ENCODE measurements at regions not wholly inside any gene's neighbourhood (a gene's known extent, or its start where the extent isn't known, plus 50 kb on each side); places are given as distances from the start of the nearest gene placed in this dataset.

- peak; percentile 5 for DNase-seq (ENCODE audit: extremely low read depth, low read depth)
- peak; percentile 56 for TF ChIP-seq CTCF (IDR thresholded peaks at IDR 0.05; ENCODE audit: low read depth, low read length)
Measured at GRCh38 chr7:24401628-24402593, 117.9 kb downstream of the NPY start.

- no peak for TF ChIP-seq CTCF (IDR thresholded peaks at IDR 0.05; ENCODE audit: low read depth, low read length)
- DNase-seq (ENCODE audit: extremely low read depth, low read depth): no peak
Measured at GRCh38 chr7:24402655-24403054, 118.7 kb downstream of the NPY start.

GRCh38 chr7:24403557-24403956, 119.6 kb downstream of the NPY start:
- DNase-seq (ENCODE audit: extremely low read depth, low read depth): no peak

GRCh38 chr7:24404315-24404714, 120.3 kb downstream of the NPY start:
- DNase-seq (ENCODE audit: extremely low read depth, low read depth): no peak
- no peak for TF ChIP-seq CTCF (IDR thresholded peaks at IDR 0.05; ENCODE audit: low read depth, low read length)

More at GRCh38 chr7:24403557-24403956, 119.6 kb downstream of the NPY start:
- no peak for TF ChIP-seq CTCF (IDR thresholded peaks at IDR 0.05; ENCODE audit: low read depth, low read length)

- TF ChIP-seq CTCF (IDR thresholded peaks at IDR 0.05; ENCODE audit: low read depth, low read length): no peak
- no peak for DNase-seq (ENCODE audit: extremely low read depth, low read depth)
Measured at GRCh38 chr7:24405002-24405401, 121.0 kb downstream of the NPY start.

GRCh38 chr7:24406053-24406788, 122.2 kb downstream of the NPY start:
- DNase-seq (ENCODE audit: extremely low read depth, low read depth): no peak
- no peak for TF ChIP-seq CTCF (IDR thresholded peaks at IDR 0.05; ENCODE audit: low read depth, low read length)

GRCh38 chr7:24406789-24407299, 122.9 kb downstream of the NPY start:
- no peak for TF ChIP-seq CTCF (IDR thresholded peaks at IDR 0.05; ENCODE audit: low read depth, low read length)
- DNase-seq (ENCODE audit: extremely low read depth, low read depth): no peak

Measured in AG09319 (cell line).